H1 (cell line): ENCODE measurements at regions not wholly inside any gene's neighbourhood (a gene's known extent, or its start where the extent isn't known, plus 50 kb on each side); places are given as distances from the start of the nearest gene placed in this dataset.

Experiments used
- CTCF ChIA-PET: fragments of 300-600 bp; sonication (Branson Sonifier 250); formaldehyde crosslinking; loops from one replicate; lab custom pipeline; 2021; ENCODE audit not compliant: partially characterized antibody; lab: Charles Lee
- POLR2A ChIA-PET: fragments of 300-600 bp; sonication (Branson Sonifier 250); formaldehyde crosslinking; loops from one replicate; lab custom pipeline; 2021; ENCODE audit warnings: inconsistent platforms; ENCODE audit not compliant: partially characterized antibody; lab: Charles Lee
- DNase-seq, 2 experiments: peaks; one replicate each; pipeline versions ENCODE4 v3.0.0 to v3.0.0-alpha.2; 2010 to 2022; ENCODE audit warnings: low spot score in 2 of 2, low read depth in 1 of 2, mixed read lengths in 1 of 2
- FAIRE-seq: peaks from 2 replicates; lab custom pipeline; 2011; peaks lifted over from hg19 to GRCh38; lab: Jason Lieb, UNC
- H2AFZ ChIP-seq: 2 replicates; pipeline ENCODE4 v1.8.1; 2012; ENCODE audit warnings: low read length, inconsistent platforms
- H2AK5ac ChIP-seq: 2 replicates; pipeline ENCODE4 v1.6.1; 2013; ENCODE audit warnings: low read depth, low read length
- H2BK120ac ChIP-seq: replicated peaks from 2 replicates; pipeline ENCODE3; 2013; ENCODE audit warnings: low read depth, low read length, inconsistent platforms
- H2BK12ac ChIP-seq: 2 replicates; pipeline ENCODE4 v1.6.1; 2013; ENCODE audit warnings: low read depth, low read length
- H2BK15ac ChIP-seq: 2 replicates; pipeline ENCODE4 v1.6.1; 2013; ENCODE audit warnings: low read length
- H2BK20ac ChIP-seq: 2 replicates; pipeline ENCODE4 v1.6.1; 2013; ENCODE audit warnings: low read length
- H2BK5ac ChIP-seq: 2 replicates; pipeline ENCODE4 v1.6.1; 2013; ENCODE audit warnings: low read depth, low read length
- H3K14ac ChIP-seq: 2 replicates; pipeline ENCODE4 v1.6.1; 2013; ENCODE audit warnings: inconsistent platforms; ENCODE audit not compliant: insufficient read length
- H3K18ac ChIP-seq: 2 replicates; pipeline ENCODE4 v1.6.1; 2013; ENCODE audit warnings: low read length; ENCODE audit errors: extremely low read depth
- H3K23ac ChIP-seq: 2 replicates; pipeline ENCODE4 v1.6.1; 2013; ENCODE audit warnings: inconsistent platforms; ENCODE audit not compliant: insufficient read length
- H3K23me2 ChIP-seq: 2 replicates; pipeline ENCODE4 v1.6.1; 2013; ENCODE audit warnings: low read depth, low read length
- H3K27ac ChIP-seq: 2 replicates; pipeline ENCODE4 v1.6.1; 2011; ENCODE audit warnings: low read depth, low read length, inconsistent platforms
- H3K27me3 ChIP-seq, 4 experiments: replicated peaks in 1 of 4; 1 replicate in 1 of 4; 2 replicates in 3 of 4; pipeline versions ENCODE4 v1.6.1 to v1.8.1; 2011 to 2013; ENCODE audit warnings: low read length in 3 of 4, mild to moderate bottlenecking in 3 of 4, inconsistent platforms in 2 of 4, mixed read lengths in 2 of 4, moderate library complexity in 1 of 4; ENCODE audit not compliant: control insufficient read depth in 3 of 4, insufficient read depth in 3 of 4; ENCODE audit errors: extremely low read depth in 1 of 4
- H3K36me3 ChIP-seq, 4 experiments: 2 replicates each; pipeline versions ENCODE4 v1.6.1 to v1.8.1; 2011 to 2013; ENCODE audit warnings: mild to moderate bottlenecking in 4 of 4, low read length in 3 of 4, moderate library complexity in 2 of 4, control low read depth in 1 of 4, inconsistent platforms in 1 of 4; ENCODE audit not compliant: insufficient read depth in 4 of 4, control insufficient read depth in 2 of 4
- H3K4ac ChIP-seq: replicated peaks from 2 replicates; pipeline ENCODE3; 2013; ENCODE audit warnings: low read length, low read depth, mixed read lengths, inconsistent platforms; ENCODE audit not compliant: insufficient read length
- H3K4me1 ChIP-seq, 4 experiments: replicated peaks in 1 of 4; 1 replicate in 1 of 4; 2 replicates in 3 of 4; pipeline versions ENCODE4 v1.6.1 to v1.8.1; 2011 to 2013; ENCODE audit warnings: low read length in 3 of 4, inconsistent platforms in 2 of 4, mixed read lengths in 1 of 4; ENCODE audit not compliant: insufficient read depth in 4 of 4, control insufficient read depth in 3 of 4
- H3K4me2 ChIP-seq, 2 experiments: 2 replicates each; pipeline versions ENCODE4 v1.6.1 to v1.8.1; 2011 to 2013; ENCODE audit warnings: low read depth in 2 of 2, low read length in 2 of 2, control low read depth in 1 of 2, inconsistent platforms in 1 of 2, mild to moderate bottlenecking in 1 of 2; ENCODE audit not compliant: insufficient read depth in 1 of 2
- H3K4me3 ChIP-seq, 4 experiments: fragments of 200-600, 300-600 bp in 1 of 4; sonication (generic), shearing (Covaris generic), sonication (Bioruptor Twin) in 1 of 4; 2 replicates each; pipeline versions ENCODE4 v1.5.1 to v1.8.1; 2011 to 2016; ENCODE audit warnings: low read length in 4 of 4, low read depth in 3 of 4, control low read depth in 2 of 4, inconsistent platforms in 2 of 4, mild to moderate bottlenecking in 2 of 4, mixed read lengths in 1 of 4, moderate library complexity in 1 of 4; ENCODE audit not compliant: insufficient read depth in 2 of 4; ENCODE audit errors: extremely low read depth in 1 of 4
- H3K56ac ChIP-seq: replicated peaks from 2 replicates; pipeline ENCODE3; 2013; ENCODE audit warnings: low read depth, mild to moderate bottlenecking, mixed read lengths, low read length, inconsistent platforms; ENCODE audit not compliant: insufficient read length
- H3K79me1 ChIP-seq: 2 replicates; pipeline ENCODE4 v1.6.1; 2013; ENCODE audit warnings: low read depth, low read length, control low read depth
- H3K79me2 ChIP-seq, 2 experiments: 2 replicates each; pipeline versions ENCODE4 v1.6.1 to v1.8.1; 2012 to 2013; ENCODE audit warnings: low read length in 2 of 2, mild to moderate bottlenecking in 2 of 2, inconsistent platforms in 1 of 2; ENCODE audit not compliant: insufficient read depth in 2 of 2, control insufficient read depth in 1 of 2
- H3K9ac ChIP-seq, 4 experiments: replicated peaks in 1 of 4; 1 replicate in 1 of 4; 2 replicates in 3 of 4; pipeline versions ENCODE4 v1.6.1 to v1.8.1; 2011 to 2013; ENCODE audit warnings: low read depth in 3 of 4, low read length in 3 of 4, control low read depth in 2 of 4, mild to moderate bottlenecking in 2 of 4, moderate library complexity in 2 of 4, inconsistent platforms in 1 of 4; ENCODE audit errors: extremely low read depth in 1 of 4
- H3K9me3 ChIP-seq, 2 experiments: 2 replicates each; pipeline versions ENCODE4 v1.6.1 to v1.8.1; 2012 to 2013; ENCODE audit warnings: mild to moderate bottlenecking in 2 of 2, moderate library complexity in 2 of 2, control low read depth in 1 of 2, inconsistent platforms in 1 of 2, low read depth in 1 of 2, low read length in 1 of 2, mixed read lengths in 1 of 2; ENCODE audit not compliant: insufficient read depth in 2 of 2
- H4K20me1 ChIP-seq, 2 experiments: replicated peaks in 1 of 2; 2 replicates each; pipeline versions ENCODE3 to v1.8.1; 2011 to 2013; ENCODE audit warnings: inconsistent platforms in 2 of 2, low read length in 2 of 2, mild to moderate bottlenecking in 1 of 2; ENCODE audit not compliant: insufficient read depth in 2 of 2, control insufficient read depth in 1 of 2
- H4K5ac ChIP-seq: 2 replicates; pipeline ENCODE4 v1.6.1; 2013; ENCODE audit warnings: low read length, low read depth, mixed read lengths, inconsistent platforms; ENCODE audit not compliant: insufficient read length
- H4K8ac ChIP-seq: 2 replicates; pipeline ENCODE4 v1.8.0; 2013; ENCODE audit warnings: mild to moderate bottlenecking, moderate library complexity, low read length, inconsistent platforms; ENCODE audit not compliant: insufficient read depth; ENCODE audit errors: extremely low read depth
- H4K91ac ChIP-seq: replicated peaks from 2 replicates; pipeline ENCODE3; 2013; ENCODE audit warnings: low read length, mixed read lengths, inconsistent platforms; ENCODE audit not compliant: insufficient read length
- ASH2L ChIP-seq: fragments of 200-600, 300-600 bp; sonication (generic); IDR thresholded peaks from one replicate; pipeline ENCODE4 v1.7.1; 2017; ENCODE audit warnings: low read length
- BCL11A ChIP-seq, 2 experiments: IDR thresholded peaks; one replicate each; pipeline ENCODE4 v1.6.1; 2011; ENCODE audit warnings: low read depth in 2 of 2, low read length in 2 of 2, mild to moderate bottlenecking in 2 of 2
- CBX8 ChIP-seq: fragments of 300-800, 300-1000 bp; sonication (generic); IDR thresholded peaks from 2 replicates; pipeline ENCODE4 v1.7.1; 2016; ENCODE audit warnings: low read depth, low read length, borderline replicate concordance
- EGR1 ChIP-seq: IDR thresholded peaks from 2 replicates; pipeline ENCODE4 v1.6.1; 2011; ENCODE audit warnings: low read depth, low read length, borderline replicate concordance
- EZH2 ChIP-seq: fragments of 200-600 bp; sonication (generic); IDR thresholded peaks from 2 replicates; pipeline ENCODE4 v1.7.1; 2012; ENCODE audit warnings: low read depth, mild to moderate bottlenecking, moderate library complexity, low read length, inconsistent platforms; ENCODE audit not compliant: severe bottlenecking
- NRF1 ChIP-seq: IDR thresholded peaks from 2 replicates; pipeline ENCODE4 v1.6.1; 2011; ENCODE audit warnings: mild to moderate bottlenecking, low read depth, low read length, improper control_type of control experiment
- RBBP5 ChIP-seq: IDR thresholded peaks from 2 replicates; pipeline ENCODE4 v1.7.1; 2012; ENCODE audit warnings: low read depth, mild to moderate bottlenecking, inconsistent platforms, low read length, moderate library complexity, borderline replicate concordance
- RNF2 ChIP-seq: fragments of 200-900, 300-1000 bp; sonication (generic); IDR thresholded peaks from 2 replicates; pipeline ENCODE4 v1.7.1; 2016; ENCODE audit warnings: borderline replicate concordance, low read depth, mild to moderate bottlenecking, antibody characterized with exemption, low read length; ENCODE audit not compliant: poor library complexity, severe bottlenecking; ENCODE audit errors: missing control alignments
- SIRT6 ChIP-seq: IDR thresholded peaks from one replicate; pipeline ENCODE4 v1.7.1; 2012; ENCODE audit warnings: low read length, inconsistent platforms
- TBP ChIP-seq: IDR thresholded peaks from 2 replicates; pipeline ENCODE4 v1.6.1; 2011; ENCODE audit warnings: low read depth, low read length, improper control_type of control experiment
- TEAD4 ChIP-seq: IDR thresholded peaks from 2 replicates; pipeline ENCODE4 v1.6.1; 2012; ENCODE audit warnings: low read depth, low read length, inconsistent platforms, mixed read lengths
- YY1 ChIP-seq: IDR thresholded peaks from 2 replicates; pipeline ENCODE4 v1.6.1; 2011; ENCODE audit warnings: low read depth, mild to moderate bottlenecking, low read length
- WGBS, 2 experiments: shearing (Covaris generic) in 1 of 2; methylation state at CpG; one replicate each; pipeline versions ENCODE4 v1.1.6 to v1.1.7; 2013 to 2015; ENCODE audit warnings: low lambda C conversion rate in 2 of 2, mixed read lengths in 2 of 2, inconsistent platforms in 1 of 2, low coverage in 1 of 2, missing lambda C conversion rate in 1 of 2; ENCODE audit not compliant: insufficient replicate concordance in 2 of 2, insufficient coverage in 1 of 2, insufficient read length in 1 of 2; ENCODE audit errors: extremely low coverage in 1 of 2, missing lambda C conversion rate in 1 of 2; 5-methylcytosine and 5-hydroxymethylcytosine counted together

- H3K27ac ChIP-seq = no peak overlapping the region
- POLR2A ChIA-PET = no interaction called here
- H4K8ac ChIP-seq = no peak overlapping the region
- H3K14ac ChIP-seq = no peak overlapping the region
- FAIRE-seq (peak; percentile 60), DNase-seq (no peak)
- peak overlapping the region; percentile 2 to 47; a peak in 1 of 4 replicates for H3K4me2 ChIP-seq
- no peaks in the 10 kb centered on the region for H3K79me2 ChIP-seq
- CTCF ChIA-PET = interaction anchor here (0.7 kb wide), 1 partner anchor 11 kb away, joined by 3 read pairs; no protein-coding TSS in a partner anchor
- no peaks in the 10 kb centered on the region for H3K36me3 ChIP-seq
- peaks cover 3 to 9% (median 5%) of the 10 kb centered on the region in 4 experiments; a peak in 4 of 7 replicates for H3K4me1 ChIP-seq
- H2AFZ ChIP-seq = no peak overlapping the region
- 0 out of 2 replicates have a peak overlapping the region, but pooled peaks have one; percentile 17 for H2BK12ac ChIP-seq
- peaks cover 2% of the 10 kb centered on the region; the same call in 1 of the 2 replicates for H3K23me2 ChIP-seq
- 87% methylated on average over 15 of the region's 15 CpGs; no CpG with 5 or more reads in 1 of the 2 experiments for WGBS, 2 experiments
- H3K4me3 ChIP-seq = no peak overlapping the region
- H3K56ac ChIP-seq = peak overlapping the region; percentile 63
- H4K91ac ChIP-seq = peak overlapping the region; percentile 1
- H4K20me1 ChIP-seq = no peaks in the 10 kb centered on the region
- H2AK5ac ChIP-seq = no peak overlapping the region
- H2BK120ac ChIP-seq = no peak overlapping the region
- H3K79me1 ChIP-seq = no peaks in the 10 kb centered on the region
- no peak overlapping the region for H3K9ac ChIP-seq
- H4K5ac ChIP-seq = no peak overlapping the region
- H3K4ac ChIP-seq = no peak overlapping the region
- H2BK20ac ChIP-seq = no peak overlapping the region
- H3K27me3 ChIP-seq = no peaks in the 10 kb centered on the region
- H3K9me3 ChIP-seq = no peaks in the 10 kb centered on the region
- no peak overlapping the region; the same call in 1 of the 2 replicates for H2BK5ac ChIP-seq
- H2BK15ac ChIP-seq = no peak overlapping the region
- no peak overlapping the region for H3K18ac ChIP-seq
- H3K23ac ChIP-seq = no peak overlapping the region
- TF ChIP-seq BCL11A (IDR thresholded peaks at IDR 0.05; ENCODE audit: low read depth in 2 of 2, low read length in 2 of 2) = no peak
- no peak for TF ChIP-seq EGR1
- no peak for TF ChIP-seq ASH2L
- TF ChIP-seq TEAD4 = no peak
- TF ChIP-seq RBBP5 = no peak
- TF ChIP-seq EZH2 = no peak
- no peak for TF ChIP-seq RNF2
- no peak for TF ChIP-seq YY1
- no peak for TF ChIP-seq TBP
- no peak for TF ChIP-seq NRF1
- no peak for TF ChIP-seq CBX8
- TF ChIP-seq SIRT6 = no peak
These were observed 263.0 kb downstream of the KLF12 start for GRCh38 chr13:73870970-73871935.
